Erythroblast (primary cell): ENCODE measurements at regions not wholly inside any gene's neighbourhood (a gene's known extent, or its start where the extent isn't known, plus 50 kb on each side); places are given as distances from the start of the nearest gene placed in this dataset.

Source experiments
- DNase-seq, 2 experiments: peaks; one replicate each; lab custom pipeline; 2025; lab: John Stamatoyannopoulos, UW
- GATA1 ChIP-seq: IDR thresholded peaks from 2 replicates; pipeline ENCODE4 v1.6.1; 2011; ENCODE audit warnings: low read depth, mild to moderate bottlenecking, control low read depth, low read length, moderate library complexity
- POLR2A ChIP-seq: IDR thresholded peaks from 2 replicates; pipeline ENCODE4 v1.6.1; 2011; ENCODE audit warnings: mild to moderate bottlenecking, low read length

GRCh38 chr18:2354292-2354691 lies 217.0 kb downstream of the METTL4 start:
- DNase-seq = no peak
- no peak for TF ChIP-seq GATA1
- no peak for TF ChIP-seq POLR2A

GRCh38 chr18:2356906-2357305 lies 214.4 kb downstream of the METTL4 start:
- no peak for TF ChIP-seq POLR2A
- TF ChIP-seq GATA1 = no peak

GRCh38 chr18:2360861-2361260 lies 210.4 kb downstream of the METTL4 start:
- no peak for TF ChIP-seq GATA1
- no peak for TF ChIP-seq POLR2A

More at GRCh38 chr18:2356906-2357305, 214.4 kb downstream of the METTL4 start:
- DNase-seq = no peak

GRCh38 chr18:2368102-2368501 lies 203.2 kb downstream of the METTL4 start:
- no peak for DNase-seq
- TF ChIP-seq POLR2A (no peak), GATA1 (no peak)

More at GRCh38 chr18:2360861-2361260, 210.4 kb downstream of the METTL4 start:
- DNase-seq = no peak

GRCh38 chr18:2376707-2377106 lies 194.6 kb downstream of the METTL4 start:
- no peak for TF ChIP-seq POLR2A
- no peak for TF ChIP-seq GATA1
- peak; percentile 15 to 18 for DNase-seq

GRCh38 chr18:2380101-2380500 lies 191.2 kb downstream of the METTL4 start:
- DNase-seq = no peak
- TF ChIP-seq GATA1 (no peak), POLR2A (no peak)

- TF ChIP-seq GATA1 (no peak), POLR2A (no peak)
- no peak for DNase-seq
Observed at GRCh38 chr18:2381539-2381938, 189.8 kb downstream of the METTL4 start.

- TF ChIP-seq GATA1 (no peak), POLR2A (no peak)
- no peak for DNase-seq
Observed at GRCh38 chr18:2387588-2387987, 183.7 kb downstream of the METTL4 start.

GRCh38 chr18:2390158-2390557 lies 181.1 kb downstream of the METTL4 start:
- peak in 1 of 2 experiments; percentile 39 for DNase-seq
- TF ChIP-seq GATA1 (no peak), POLR2A (no peak)

GRCh38 chr18:2391470-2391869 lies 179.8 kb downstream of the METTL4 start:
- no peak for TF ChIP-seq GATA1
- TF ChIP-seq POLR2A = no peak
- DNase-seq = no peak

- no peak for DNase-seq
- TF ChIP-seq GATA1 (no peak), POLR2A (no peak)
Observed at GRCh38 chr18:2392446-2392845, 178.9 kb downstream of the METTL4 start.

GRCh38 chr18:2394684-2395083 lies 176.6 kb downstream of the METTL4 start:
- DNase-seq = no peak
- TF ChIP-seq GATA1 (no peak), POLR2A (no peak)

- no peak for DNase-seq
- TF ChIP-seq POLR2A (no peak), GATA1 (no peak)
Observed at GRCh38 chr18:2395427-2396161, 175.7 kb downstream of the METTL4 start.

GRCh38 chr18:2396162-2396505 lies 175.2 kb downstream of the METTL4 start:
- no peak for DNase-seq
- TF ChIP-seq POLR2A (no peak), GATA1 (no peak)

- no peak for DNase-seq
- no peak for TF ChIP-seq GATA1
- TF ChIP-seq POLR2A = no peak
Observed at GRCh38 chr18:2400701-2401196, 170.6 kb downstream of the METTL4 start.
